ENCODE measurements at regions not wholly inside any gene's neighbourhood (a gene's known extent, or its start where the extent isn't known, plus 50 kb on each side); places are given as distances from the start of the nearest gene placed in this dataset.

GRCh38 chr12:5177096-5177495 lies 133.4 kb downstream of the KCNA5 start:
- TF ChIP-seq, protein P1, sequence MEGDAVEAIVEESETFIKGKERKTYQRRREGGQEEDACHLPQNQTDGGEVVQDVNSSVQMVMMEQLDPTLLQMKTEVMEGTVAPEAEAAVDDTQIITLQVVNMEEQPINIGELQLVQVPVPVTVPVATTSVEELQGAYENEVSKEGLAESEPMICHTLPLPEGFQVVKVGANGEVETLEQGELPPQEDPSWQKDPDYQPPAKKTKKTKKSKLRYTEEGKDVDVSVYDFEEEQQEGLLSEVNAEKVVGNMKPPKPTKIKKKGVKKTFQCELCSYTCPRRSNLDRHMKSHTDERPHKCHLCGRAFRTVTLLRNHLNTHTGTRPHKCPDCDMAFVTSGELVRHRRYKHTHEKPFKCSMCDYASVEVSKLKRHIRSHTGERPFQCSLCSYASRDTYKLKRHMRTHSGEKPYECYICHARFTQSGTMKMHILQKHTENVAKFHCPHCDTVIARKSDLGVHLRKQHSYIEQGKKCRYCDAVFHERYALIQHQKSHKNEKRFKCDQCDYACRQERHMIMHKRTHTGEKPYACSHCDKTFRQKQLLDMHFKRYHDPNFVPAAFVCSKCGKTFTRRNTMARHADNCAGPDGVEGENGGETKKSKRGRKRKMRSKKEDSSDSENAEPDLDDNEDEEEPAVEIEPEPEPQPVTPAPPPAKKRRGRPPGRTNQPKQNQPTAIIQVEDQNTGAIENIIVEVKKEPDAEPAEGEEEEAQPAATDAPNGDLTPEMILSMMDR (conservative IDR thresholded peaks at IDR 0.05 in 1 of 2, IDR thresholded peaks at IDR 0.05 in 1 of 2; ENCODE audit: extremely low read depth in 1 of 2, insufficient read depth in 1 of 2, low read depth in 1 of 2, low read length in 2 of 2): no peak
- TF ChIP-seq EZH2 (IDR thresholded peaks at IDR 0.05; ENCODE audit: borderline replicate concordance, low read length): no peak
